ENCODE measurements at regions not wholly inside any gene's neighbourhood (a gene's known extent, or its start where the extent isn't known, plus 50 kb on each side); places are given as distances from the start of the nearest gene placed in this dataset.

- TF ChIP-seq CTCF (IDR thresholded peaks at IDR 0.05) (no peak), POLR2A (IDR thresholded peaks at IDR 0.05) (no peak)
Measured at GRCh38 chr14:51386411-51386810, 146.4 kb downstream of the TMX1 start.
